HG03095 (cell line): ENCODE measurements at regions not wholly inside any gene's neighbourhood (a gene's known extent, or its start where the extent isn't known, plus 50 kb on each side); places are given as distances from the start of the nearest gene placed in this dataset.

ENCODE experiments used
- ATAC-seq: cut with Tn5 transposase; IDR thresholded peaks from one replicate; pipeline ENCODE4 v1.9.1; 2021; ENCODE audit warnings: moderate library complexity; ENCODE audit not compliant: unreplicated experiment

DNA sequence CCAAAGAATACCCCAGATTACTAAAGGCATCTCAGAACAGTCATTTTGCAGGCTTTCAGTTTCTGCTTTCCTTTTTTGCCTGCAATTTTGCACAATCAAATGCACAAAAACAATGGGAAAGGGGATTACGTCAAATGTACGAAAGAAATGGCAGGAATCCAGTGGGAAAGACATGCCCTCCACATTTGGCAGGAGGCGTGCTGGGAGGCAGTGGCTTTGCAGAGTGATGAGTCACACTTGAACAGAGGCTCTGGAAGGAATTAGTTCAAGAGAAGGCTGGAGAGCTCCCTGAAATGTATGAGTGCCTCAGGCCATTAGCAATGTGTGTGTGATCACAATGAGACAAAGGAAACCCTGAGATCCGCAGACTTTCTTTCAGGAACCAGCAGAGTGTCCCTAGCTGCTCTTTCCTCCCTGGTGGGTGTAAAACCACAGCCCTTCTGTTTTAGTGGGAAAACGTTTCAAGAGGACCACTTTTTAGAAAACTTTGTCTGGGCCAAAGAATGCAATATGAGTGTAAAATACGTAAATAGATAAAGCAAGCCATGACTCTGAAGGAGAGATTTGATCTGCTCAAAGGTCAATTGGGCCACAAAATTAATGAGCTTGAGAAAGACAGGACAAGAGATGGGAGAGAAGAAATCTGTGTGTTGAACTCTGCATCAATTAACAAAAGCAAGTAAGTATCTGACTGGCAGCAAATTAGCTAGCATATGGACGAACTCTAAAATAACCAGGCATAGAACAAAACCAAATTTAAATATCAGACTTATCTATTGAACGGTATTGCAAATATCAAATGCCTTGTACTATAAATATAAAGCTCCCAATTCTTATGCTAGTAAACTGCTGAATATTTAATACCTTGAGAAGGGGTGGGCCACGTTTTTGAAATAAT, 155.4 kb upstream of the PDE3A start:
- no peak for ATAC-seq

DNA sequence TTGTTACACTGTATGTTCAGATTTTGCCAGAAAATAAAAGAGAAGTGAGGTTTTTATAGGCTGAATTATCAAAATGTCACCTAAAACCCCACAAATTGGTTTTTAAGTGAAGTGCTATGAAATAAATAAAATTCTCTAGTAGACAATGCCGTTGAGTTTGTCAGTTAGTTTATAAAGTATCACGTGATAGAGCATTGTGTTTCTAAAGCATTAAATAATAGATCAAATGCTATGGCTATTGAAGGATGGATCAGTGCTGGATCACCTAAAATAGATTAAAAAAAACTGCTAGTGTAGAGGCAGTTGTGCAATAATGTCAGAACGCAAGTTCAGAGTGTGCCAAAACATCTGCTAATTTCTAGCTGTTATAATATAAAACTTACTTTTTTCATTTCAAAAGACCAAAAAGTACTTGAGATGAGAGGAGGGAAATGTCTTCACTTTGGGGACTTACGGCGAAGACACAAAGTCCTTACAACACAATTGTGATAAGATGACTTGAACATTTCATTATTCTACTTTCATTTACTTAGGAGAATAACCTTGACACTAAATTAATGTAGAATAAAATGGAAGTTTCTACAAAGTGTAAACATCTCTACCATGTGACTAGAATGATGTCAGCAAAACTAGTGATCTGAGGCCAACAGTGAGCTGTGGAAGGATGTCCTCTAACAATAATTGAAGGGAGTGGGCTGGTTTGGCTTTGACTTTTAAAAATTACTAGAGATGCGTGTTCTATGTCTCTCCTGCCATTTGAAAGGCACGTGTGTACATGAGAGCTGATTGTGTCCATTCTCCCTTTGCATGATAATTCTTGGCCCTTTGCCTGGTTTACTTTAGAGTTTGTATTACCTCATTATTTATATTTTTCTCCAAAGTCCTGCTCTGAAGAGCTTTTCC, 154.4 kb upstream of the PDE3A start:
- no peak for ATAC-seq

DNA sequence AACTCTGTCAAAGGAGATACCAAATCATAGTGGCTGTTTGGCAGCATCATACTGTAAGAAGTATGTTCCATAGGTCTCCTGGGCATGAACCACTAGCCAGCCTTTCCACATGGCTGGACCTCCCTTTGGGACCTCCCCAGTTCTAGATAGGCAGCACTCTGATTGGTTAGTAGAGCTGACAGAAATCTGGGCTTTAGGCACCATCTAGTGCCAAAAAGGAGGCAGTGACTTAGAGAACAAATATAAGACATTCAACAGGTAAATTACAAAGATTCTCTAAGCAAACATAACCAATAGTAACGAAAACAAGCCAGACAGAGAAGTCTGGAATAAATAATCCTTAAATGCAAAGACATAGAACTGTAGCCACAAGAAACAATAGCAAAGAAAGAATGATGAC, 148.0 kb upstream of the PDE3A start:
- ATAC-seq: no peak

DNA sequence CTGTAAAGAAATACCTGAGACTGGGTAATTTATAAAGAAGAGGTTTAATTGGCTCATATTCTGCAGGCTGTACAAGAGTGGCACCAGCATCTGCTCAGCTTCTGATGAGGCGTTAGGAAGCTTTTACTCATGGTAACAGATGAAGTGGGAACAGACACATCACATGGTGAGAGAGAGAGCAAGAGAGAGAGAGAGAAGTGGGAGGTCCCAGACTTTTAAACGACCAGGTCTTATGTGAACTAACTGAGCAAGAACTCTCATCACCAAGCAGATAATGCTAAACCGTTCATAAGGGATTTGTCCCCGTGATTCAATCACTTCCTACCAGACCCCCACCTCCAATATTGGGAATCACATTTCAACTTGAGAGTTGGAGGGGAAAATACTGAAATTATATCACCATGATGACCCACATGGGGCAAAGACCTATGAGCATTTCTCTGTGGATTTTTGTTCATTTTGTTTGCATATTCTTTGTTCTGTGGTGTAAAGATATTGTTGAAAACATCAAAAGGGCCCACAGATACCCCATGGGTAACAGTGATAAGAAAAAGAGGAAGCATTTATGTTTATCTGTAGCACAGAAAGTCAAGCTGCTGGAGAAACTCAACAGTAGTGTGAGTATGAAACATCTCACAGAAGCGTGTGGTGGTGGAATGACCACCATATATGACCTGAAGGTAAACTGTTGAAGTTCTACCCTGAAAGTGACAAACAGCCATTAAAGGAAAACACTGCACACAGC, 135.2 kb upstream of the PDE3A start:
- no peak for ATAC-seq

DNA sequence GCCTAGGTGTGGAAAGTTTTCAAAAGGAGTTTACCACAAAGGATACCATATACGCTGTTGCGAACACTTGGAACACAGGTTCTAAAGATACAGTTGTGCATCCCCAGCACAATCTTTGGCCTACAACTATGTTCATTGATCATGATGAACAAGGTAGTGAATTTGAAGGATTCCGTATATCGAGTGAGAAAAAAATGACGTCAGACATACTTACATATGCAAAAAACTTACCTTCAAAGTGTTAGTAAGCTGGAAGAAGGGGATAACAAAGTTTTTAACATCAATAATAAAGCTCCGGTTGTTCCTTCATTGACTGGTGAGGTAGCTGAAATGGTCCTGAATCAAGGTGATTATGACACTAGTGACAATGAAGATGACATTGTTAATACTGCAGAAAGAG, 133.9 kb upstream of the PDE3A start:
- ATAC-seq: no peak

DNA sequence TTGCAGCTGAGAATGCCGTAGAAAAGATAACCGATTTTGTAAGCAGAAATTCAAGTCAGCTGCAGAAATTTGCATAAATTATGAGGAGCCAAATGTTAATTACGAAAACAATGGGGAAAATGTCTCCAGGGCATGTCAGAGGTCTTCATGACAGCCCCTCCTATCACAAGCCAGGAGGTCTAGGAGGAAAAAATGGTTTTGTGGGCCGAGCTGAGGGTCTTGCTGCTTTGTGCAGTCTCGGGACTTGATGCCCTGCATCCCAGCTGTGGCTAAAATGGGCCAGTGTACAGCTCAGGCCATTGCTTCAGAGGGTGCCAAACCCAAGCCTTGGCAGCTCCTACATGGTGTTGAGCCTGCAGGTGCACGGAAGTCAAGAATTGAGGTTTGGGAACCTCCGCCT, 131.2 kb upstream of the PDE3A start:
- no peak for ATAC-seq

DNA sequence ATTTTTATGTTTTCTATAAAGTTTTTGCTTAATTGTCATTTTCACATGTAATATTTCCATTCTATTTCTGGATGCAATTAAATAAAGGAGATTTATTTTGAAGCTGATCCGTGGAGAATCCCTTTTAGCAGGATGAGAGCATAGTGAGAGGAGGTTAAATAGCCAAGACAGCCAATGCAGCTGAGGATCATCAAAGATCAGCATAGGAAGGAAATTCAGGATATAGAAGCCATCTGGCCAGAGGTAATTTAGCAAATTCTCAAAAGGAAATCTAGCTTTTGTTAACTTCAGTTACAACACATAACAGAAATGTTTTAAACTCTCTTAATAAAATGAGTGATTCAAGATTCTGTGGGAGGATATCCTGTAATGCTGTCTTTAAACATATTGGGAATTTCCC, 122.8 kb upstream of the PDE3A start:
- no peak for ATAC-seq

DNA sequence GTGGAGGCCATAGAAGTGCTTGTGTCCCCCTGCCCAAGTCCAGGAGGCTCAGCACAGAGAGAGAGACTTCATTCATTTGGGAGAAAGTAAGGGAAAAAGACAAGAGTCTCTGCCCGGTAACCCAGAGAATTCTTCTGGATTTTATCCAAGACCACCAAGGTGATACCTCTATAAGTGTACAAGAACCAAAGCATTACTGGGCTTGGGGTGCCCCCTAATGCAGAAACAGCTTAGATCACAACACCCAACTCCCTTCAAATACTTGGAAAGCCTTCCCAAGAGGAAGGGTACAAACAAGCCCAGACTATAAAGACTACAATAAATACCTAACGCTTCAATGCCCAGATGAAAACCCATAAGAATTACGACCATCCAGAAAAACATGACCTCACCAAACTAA, 119.7 kb upstream of the PDE3A start:
- no peak for ATAC-seq

DNA sequence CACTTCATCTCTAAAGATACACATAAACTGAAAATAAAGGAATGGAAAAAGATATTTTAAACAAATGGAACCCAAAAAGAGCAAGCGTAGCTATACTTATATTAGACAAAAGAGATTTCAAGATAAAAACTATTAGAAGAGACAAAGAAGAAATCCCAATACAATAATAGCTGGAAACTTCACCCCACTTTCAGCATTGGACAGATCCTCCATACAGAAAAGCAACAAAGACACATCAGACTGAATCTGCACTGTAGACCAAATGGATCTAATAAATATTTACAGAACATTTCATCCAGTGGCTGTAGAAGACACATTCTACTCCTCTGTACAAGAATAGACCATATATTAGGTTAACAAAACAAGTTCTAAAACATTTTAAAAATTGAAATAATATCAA, 117.6 kb upstream of the PDE3A start:
- no peak for ATAC-seq

DNA sequence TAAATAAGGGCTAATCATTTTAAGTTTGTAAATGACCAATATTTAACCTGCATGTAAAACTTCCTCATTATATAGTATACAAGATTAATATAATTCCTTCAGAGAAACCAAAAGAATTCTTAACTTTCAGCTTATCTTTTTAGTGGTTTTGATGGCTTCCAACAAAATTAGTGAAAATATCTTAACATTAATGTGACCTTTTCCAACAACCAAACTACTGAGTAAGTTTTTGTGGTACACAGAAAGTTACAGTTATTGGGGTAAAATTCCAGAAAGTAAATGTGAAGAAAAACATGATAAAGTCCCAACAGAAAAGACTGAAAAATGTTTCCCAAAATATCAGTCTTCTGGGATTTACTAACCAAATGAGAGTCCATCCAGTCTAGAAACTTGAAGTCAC, 111.0 kb upstream of the PDE3A start:
- no peak for ATAC-seq

DNA sequence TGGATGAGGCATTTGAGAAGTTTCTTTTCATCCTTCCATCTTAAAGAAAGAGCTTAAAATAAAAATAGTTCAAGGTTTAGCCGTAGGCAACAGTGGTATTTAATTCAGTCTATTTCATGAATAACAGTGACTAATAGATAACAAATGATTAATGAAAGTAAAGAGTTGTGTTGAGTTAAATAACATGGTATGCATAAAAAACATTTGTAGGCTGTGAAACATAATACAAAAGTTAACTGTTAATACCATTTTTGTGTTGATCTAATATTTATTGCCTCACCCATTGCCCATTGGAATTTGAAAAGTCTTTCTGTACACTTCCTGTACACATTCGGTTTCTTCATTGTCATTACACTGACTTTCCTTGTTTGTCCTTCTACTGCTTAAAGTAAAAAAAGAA, 108.6 kb upstream of the PDE3A start:
- no peak for ATAC-seq

DNA sequence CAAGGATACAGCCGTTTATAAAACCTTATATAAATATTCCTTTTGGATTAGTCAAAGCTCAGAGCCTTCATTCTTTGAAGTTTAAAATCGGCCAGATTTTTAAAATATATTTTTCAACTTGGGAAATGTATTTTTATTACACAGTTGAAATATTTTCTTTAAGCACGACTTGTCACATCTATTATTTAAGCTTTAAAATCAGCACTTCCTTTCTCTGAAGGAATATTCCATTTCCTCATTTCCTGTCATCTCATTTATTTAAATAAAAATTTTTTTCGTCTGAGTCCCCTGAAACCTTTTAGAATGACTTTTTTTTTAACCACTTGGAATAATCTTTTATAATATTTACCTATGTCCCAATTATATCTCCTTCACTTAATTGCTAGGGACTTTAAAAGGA, 107.5 kb upstream of the PDE3A start:
- no peak for ATAC-seq

DNA sequence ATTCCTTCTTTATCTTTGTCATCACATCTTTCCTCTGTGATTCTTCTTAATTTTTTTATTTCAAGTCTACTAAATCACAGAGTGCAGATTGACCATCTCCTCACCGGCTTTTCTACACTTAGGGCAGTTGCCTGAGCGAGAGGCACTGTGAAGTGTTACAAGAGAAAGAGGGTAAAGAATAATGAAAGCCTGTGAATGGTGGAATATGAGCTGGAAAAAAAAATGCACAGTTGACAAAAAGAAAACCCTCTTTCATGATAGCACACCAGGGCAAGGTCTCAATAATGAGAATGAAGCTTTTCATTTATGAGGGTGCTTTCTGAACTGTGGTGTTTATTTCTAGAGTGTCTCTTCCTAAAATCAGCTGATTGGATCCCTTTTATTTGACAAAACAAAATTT, 106.2 kb upstream of the PDE3A start:
- no peak for ATAC-seq

DNA sequence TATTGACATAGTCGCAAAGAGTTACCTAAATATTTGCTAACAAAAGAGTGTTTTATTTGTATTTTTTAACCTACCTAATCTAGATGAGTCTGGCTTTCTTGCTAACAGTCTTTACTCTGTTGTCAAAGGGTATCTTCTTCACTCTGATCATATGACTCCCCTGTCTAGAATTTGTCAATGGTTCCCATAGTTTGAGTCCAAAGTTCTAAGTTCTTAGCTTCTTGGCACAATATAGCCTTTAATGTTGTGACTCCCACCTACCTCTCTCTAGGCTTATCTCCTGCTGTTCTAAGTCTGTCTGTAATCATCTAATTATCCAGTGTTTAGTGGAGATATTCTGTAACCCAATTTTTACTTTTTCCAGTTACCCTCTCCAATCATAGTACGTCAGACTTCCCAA, 104.3 kb upstream of the PDE3A start:
- ATAC-seq: no peak

DNA sequence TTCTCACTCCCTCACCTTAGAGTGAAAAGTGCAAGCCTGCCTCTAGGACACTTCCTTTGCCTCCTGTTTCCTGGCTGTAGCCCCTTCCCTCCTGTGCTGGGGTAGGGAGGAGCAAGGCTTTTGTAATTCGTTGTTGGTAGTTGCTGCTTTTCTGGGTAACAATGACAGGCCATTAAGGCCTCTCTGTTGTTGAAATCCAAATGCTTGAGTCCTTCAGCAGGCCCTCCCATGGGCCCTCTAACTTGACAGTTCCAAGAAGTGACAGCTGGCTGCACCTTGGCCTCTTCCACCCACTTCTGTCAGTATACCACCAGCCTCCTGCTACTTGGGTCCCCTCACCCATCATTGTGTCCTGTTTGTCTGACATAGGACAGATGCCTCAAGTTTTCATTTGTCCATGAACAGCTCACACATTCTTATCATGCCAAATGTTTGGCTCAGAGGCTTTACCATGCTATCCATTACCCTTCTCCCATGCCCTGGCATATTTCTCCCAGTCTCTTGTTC, 103.7 kb upstream of the PDE3A start:
- no peak for ATAC-seq

DNA sequence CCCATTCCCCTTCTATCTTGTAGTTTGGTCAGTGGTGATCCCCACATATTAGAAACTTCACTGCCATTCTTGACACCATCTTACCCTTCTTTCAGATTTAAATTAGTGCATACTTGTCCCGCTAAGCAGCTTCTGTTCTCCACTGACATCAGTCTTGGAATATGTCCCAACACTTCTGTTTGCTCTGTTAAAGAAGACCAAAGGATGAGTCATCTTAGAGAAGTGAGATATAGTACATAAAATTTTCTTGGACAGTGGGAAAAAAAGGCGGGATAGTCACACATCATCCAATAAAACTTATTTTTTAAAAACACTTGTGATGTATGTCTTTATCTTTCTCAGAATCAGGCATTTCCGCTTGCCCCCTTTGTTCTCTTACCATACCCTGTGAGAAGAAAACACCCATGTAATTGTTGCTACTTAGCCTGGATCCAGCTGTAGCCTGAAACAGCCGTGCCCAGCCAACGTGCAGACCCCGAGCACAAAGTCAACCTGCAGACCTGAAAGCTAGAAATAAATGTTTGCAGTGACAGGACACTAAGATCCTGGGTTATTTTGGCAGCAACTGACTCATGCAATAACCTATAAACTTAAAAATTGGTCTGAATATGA, 100.1 kb upstream of the PDE3A start:
- no peak for ATAC-seq

DNA sequence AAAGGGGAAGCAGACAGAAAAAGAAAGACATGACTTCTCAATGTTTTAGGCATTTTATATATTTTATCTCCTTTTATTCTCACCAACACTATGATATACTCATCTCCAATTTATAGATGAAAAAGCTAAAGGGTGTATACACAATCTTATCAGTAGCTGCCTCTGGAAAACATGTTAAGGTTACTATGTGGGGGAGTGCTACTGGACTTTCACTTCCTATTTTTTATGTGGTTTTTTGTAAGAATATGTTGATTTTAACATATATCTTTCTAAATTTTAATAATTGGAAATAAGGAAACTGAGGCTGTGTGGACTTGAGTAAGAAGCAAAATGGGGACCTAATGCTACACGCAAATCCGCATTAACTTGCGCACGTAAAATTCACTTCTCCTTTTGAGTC, 99.6 kb upstream of the PDE3A start:
- no peak for ATAC-seq

DNA sequence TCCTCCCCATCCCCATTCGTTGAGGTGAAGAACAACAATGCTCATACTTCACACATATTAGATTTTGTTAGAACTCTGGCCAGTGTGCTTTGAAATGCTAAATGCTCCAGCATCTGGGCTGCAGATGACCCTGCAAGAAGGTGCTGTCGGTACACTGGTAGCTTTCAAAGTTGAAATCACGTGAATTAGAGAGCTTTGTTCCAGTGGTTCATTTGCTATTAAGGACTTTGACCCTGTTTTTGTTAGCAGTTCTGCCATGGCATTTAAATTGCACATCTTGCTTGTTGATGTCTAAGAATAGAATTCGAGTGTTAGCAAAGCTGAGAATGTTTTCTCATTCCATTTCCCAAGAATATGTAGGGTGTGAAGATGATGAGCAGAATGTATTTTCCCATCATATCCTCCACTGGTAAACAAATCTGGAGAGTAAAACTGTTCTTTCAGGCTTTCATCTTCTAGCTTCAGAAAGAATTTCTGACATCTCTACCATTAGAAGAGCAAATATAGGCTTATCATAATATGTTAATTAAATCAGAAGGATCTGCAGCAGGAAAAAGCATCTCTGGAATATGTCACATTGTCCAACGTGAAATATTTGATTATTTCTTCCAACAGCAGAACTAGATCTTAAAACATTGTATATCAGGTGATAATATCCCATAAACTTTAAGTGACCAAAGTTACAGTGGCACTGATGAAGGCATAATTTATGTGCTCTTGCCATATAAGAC, 98.8 kb upstream of the PDE3A start:
- no peak for ATAC-seq

DNA sequence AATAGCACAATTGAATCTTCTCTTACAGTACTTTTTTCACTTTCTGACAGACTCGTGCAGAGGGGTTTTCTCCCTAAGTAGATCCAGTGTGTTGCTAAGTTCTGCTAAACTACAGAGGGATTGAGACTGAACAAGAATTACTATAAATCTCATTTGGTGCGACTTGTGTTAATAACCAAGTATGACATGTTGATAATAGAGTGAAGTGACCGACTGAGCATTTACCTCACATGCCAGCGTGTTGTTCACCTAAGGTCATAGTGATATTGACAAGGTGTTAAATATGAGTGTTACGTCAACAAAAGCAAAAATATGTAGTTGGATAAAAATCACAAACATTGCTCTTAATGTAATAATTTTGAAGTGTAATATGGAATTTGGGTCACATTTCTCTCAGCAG, 97.8 kb upstream of the PDE3A start:
- ATAC-seq: no peak

DNA sequence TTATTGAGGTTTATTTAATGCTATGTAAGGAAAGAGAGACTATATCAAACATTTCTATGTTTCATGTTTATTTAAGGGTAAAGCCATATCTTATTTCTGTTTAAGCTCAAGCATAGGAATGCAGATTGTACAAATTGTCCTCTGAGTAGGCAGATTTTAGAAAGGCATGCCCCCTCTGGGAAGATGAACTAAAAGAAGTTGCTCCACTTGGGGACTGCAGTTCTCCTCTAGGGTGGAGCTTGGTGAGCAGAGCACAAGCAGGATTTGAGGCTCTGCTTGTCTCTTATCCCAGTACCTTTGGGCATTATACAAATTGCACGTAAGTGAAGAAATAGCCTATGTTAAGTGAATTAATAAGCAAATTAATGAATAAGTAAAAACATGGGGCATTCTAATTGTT, 96.2 kb upstream of the PDE3A start:
- no peak for ATAC-seq
